ENCODE measurements at regions not wholly inside any gene's neighbourhood (a gene's known extent, or its start where the extent isn't known, plus 50 kb on each side); places are given as distances from the start of the nearest gene placed in this dataset.

DNA sequence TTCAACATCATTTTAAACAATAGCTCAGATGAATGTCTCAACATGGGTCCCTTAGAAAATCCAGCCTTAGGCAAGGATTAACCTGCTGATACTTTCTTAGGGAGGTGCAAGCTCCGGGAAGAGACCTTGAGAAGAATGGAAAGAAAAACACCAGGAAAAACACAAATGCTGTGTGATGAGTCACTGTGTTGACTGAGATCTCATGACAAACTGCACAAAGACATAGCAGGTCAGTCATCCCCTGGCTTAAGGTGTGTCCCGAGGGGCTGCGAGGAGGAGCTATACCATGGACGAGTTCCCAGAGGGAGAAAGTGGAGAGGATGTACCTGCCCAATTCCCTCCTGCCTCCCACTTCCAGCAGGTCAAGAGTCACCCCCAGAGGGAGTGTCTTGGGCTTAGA lies 98.0 kb downstream of the TEX36 start:
- no peak overlapping the region for H3K4me3 ChIP-seq (ENCODE audit: low read depth, low read length)
- no peak for DNase-seq (ENCODE audit: low read depth)
- TF ChIP-seq, protein P1, sequence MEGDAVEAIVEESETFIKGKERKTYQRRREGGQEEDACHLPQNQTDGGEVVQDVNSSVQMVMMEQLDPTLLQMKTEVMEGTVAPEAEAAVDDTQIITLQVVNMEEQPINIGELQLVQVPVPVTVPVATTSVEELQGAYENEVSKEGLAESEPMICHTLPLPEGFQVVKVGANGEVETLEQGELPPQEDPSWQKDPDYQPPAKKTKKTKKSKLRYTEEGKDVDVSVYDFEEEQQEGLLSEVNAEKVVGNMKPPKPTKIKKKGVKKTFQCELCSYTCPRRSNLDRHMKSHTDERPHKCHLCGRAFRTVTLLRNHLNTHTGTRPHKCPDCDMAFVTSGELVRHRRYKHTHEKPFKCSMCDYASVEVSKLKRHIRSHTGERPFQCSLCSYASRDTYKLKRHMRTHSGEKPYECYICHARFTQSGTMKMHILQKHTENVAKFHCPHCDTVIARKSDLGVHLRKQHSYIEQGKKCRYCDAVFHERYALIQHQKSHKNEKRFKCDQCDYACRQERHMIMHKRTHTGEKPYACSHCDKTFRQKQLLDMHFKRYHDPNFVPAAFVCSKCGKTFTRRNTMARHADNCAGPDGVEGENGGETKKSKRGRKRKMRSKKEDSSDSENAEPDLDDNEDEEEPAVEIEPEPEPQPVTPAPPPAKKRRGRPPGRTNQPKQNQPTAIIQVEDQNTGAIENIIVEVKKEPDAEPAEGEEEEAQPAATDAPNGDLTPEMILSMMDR (conservative IDR thresholded peaks at IDR 0.05; ENCODE audit: low read depth, low read length), result no peak

GRCh38 chr10:125578658-125579315 lies 104.2 kb downstream of the TEX36 start:
- TF ChIP-seq, protein P1 (conservative IDR thresholded peaks at IDR 0.05; ENCODE audit: low read depth, low read length), result no peak
- DNase-seq (ENCODE audit: low read depth), result no peak
- H3K4me3 ChIP-seq (ENCODE audit: low read depth, low read length), result no peak overlapping the region

DNA sequence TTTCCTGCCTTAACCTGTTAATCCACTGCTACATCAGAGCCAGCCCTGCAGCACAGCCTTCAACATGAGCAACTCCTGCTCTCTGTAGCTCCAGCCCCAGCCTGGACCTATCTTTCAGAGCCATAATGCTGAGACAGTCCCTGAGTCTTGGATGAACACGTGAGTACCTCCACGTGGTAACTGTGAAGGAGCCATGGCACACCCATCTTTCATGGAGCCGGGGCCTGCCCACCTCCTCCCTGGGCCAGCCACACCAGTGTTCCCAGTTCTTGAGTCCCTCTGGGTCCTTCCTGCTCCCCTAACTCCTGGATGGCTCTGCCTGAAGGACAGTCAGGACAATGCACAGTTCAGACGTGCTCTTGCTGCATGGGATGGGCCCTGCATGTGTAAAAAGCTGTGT lies 107.1 kb downstream of the TEX36 start:
- TF ChIP-seq, protein P1 (conservative IDR thresholded peaks at IDR 0.05; ENCODE audit: low read depth, low read length), result no peak
- H3K4me3 ChIP-seq (ENCODE audit: low read depth, low read length), result no peak overlapping the region
- no peak for DNase-seq (ENCODE audit: low read depth)

DNA sequence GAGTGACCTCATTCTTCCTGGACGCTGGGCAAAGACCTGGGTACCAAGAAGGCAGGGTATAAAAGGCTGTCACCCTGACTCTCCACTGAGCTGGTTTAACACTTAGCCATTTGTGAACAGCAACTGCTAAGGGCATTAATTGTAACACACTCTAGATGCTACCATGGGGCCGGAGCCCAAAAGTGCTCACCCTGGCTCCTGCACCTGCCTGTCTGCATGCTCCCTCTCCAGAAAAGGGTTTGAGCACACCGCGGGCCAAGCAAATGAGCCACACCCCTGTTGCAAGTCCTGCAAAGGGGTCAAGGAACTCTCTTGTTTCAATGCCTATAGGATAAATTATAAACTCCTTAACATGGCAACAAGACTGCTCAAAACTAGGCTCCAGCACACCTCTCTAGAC lies 114.8 kb downstream of the TEX36 start:
- TF ChIP-seq, protein P1 (conservative IDR thresholded peaks at IDR 0.05; ENCODE audit: low read depth, low read length), result no peak
- DNase-seq (ENCODE audit: low read depth), result no peak
- no peak overlapping the region for H3K4me3 ChIP-seq (ENCODE audit: low read depth, low read length)

DNA sequence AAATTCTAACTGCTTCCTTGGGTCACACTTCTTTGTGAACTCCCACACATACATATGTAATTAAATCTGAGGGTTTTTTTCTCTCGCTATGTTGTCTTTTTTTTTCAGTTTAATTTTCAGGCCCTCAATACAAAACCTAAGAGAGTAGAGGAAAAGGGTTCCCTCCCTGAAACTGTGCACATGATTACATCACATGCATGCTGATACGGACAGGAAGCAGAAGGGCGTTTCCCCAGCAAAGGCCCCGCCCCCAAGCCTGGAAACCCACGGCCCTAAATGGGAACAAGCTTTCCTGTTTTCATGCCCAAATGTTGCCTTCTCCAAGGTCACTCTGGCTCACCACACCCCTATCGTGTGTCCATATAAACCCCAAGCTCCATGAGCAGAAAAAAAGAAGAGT lies 115.4 kb downstream of the TEX36 start:
- H3K4me3 ChIP-seq (ENCODE audit: low read depth, low read length), result no peak overlapping the region
- TF ChIP-seq, protein P1 (conservative IDR thresholded peaks at IDR 0.05; ENCODE audit: low read depth, low read length), result no peak
- DNase-seq (ENCODE audit: low read depth), result no peak

GRCh38 chr10:125565046-125565445 lies 117.9 kb downstream of the TEX36 start:
- TF ChIP-seq, protein P1 (conservative IDR thresholded peaks at IDR 0.05; ENCODE audit: low read depth, low read length), result no peak
- no peak for DNase-seq (ENCODE audit: low read depth)
- H3K4me3 ChIP-seq (ENCODE audit: low read depth, low read length), result no peak overlapping the region

- TF ChIP-seq, protein P1 (conservative IDR thresholded peaks at IDR 0.05; ENCODE audit: low read depth, low read length), result no peak
- H3K4me3 ChIP-seq (ENCODE audit: low read depth, low read length), result no peak overlapping the region
- no peak for DNase-seq (ENCODE audit: low read depth)
Observed at GRCh38 chr10:125564570-125564969, 118.4 kb downstream of the TEX36 start.
